ENCODE measurements at regions not wholly inside any gene's neighbourhood (a gene's known extent, or its start where the extent isn't known, plus 50 kb on each side); places are given as distances from the start of the nearest gene placed in this dataset.

GRCh38 chr6:74152096-74152675 lies 456.2 kb downstream of the CD109 start:
- no peak for DNase-seq

- no peak for DNase-seq
These were observed 449.9 kb downstream of the CD109 start for GRCh38 chr6:74145931-74146330.

GRCh38 chr6:74137911-74138310 lies 441.9 kb downstream of the CD109 start:
- DNase-seq = no peak

- no peak for DNase-seq
These were observed 438.3 kb downstream of the CD109 start for GRCh38 chr6:74134327-74134726.

GRCh38 chr6:74133073-74133472 lies 437.1 kb downstream of the CD109 start:
- no peak for DNase-seq

GRCh38 chr6:74130641-74131040 lies 434.6 kb downstream of the CD109 start:
- no peak for DNase-seq

GRCh38 chr6:74128536-74128935 lies 432.5 kb downstream of the CD109 start:
- DNase-seq = no peak

- no peak for DNase-seq
These were observed 421.1 kb downstream of the CD109 start for GRCh38 chr6:74117113-74117512.

- DNase-seq = no peak
These were observed 419.7 kb downstream of the CD109 start for GRCh38 chr6:74115674-74116073.

- DNase-seq = no peak
These were observed 418.4 kb downstream of the CD109 start for GRCh38 chr6:74114428-74114827.

GRCh38 chr6:74113901-74114300 lies 417.9 kb downstream of the CD109 start:
- no peak for DNase-seq

- no peak for DNase-seq
These were observed 407.4 kb downstream of the CD109 start for GRCh38 chr6:74103417-74103816.

- no peak for DNase-seq
These were observed 404.8 kb downstream of the CD109 start for GRCh38 chr6:74100719-74101287.

GRCh38 chr6:74096329-74096728 lies 400.3 kb downstream of the CD109 start:
- no peak for DNase-seq

- no peak for DNase-seq
These were observed 397.4 kb downstream of the CD109 start for GRCh38 chr6:74093361-74093760.

- no peak for DNase-seq
These were observed 395.8 kb downstream of the CD109 start for GRCh38 chr6:74091794-74092157.

GRCh38 chr6:74091136-74091793 lies 395.3 kb downstream of the CD109 start:
- no peak for DNase-seq

- DNase-seq = no peak
These were observed 391.9 kb downstream of the CD109 start for GRCh38 chr6:74087899-74088298.

GRCh38 chr6:74075896-74076295 lies 379.9 kb downstream of the CD109 start:
- no peak for DNase-seq

- DNase-seq = no peak
These were observed 379.3 kb downstream of the CD109 start for GRCh38 chr6:74075323-74075722.

GRCh38 chr6:74074645-74075044 lies 378.6 kb downstream of the CD109 start:
- DNase-seq = no peak

GRCh38 chr6:74073999-74074398 lies 378.0 kb downstream of the CD109 start:
- DNase-seq = no peak

- no peak for DNase-seq
These were observed 377.4 kb downstream of the CD109 start for GRCh38 chr6:74073429-74073828.

GRCh38 chr6:74071214-74071613 lies 375.2 kb downstream of the CD109 start:
- no peak for DNase-seq

- no peak for DNase-seq
These were observed 374.7 kb downstream of the CD109 start for GRCh38 chr6:74070711-74071110.
